Uterus (tissue), 2 donors: ENCODE measurements at regions not wholly inside any gene's neighbourhood (a gene's known extent, or its start where the extent isn't known, plus 50 kb on each side); places are given as distances from the start of the nearest gene placed in this dataset.

Source experiments
- POLR2A ChIP-seq, 2 donors: fragments of 450-650 bp; IDR thresholded peaks; one replicate each; pipeline ENCODE4 v1.6.1; 2016; ENCODE audit warnings: antibody characterized with exemption in 2 of 2, mild to moderate bottlenecking in 1 of 2, moderate library complexity in 1 of 2
- TF ChIP-seq, protein P1 (sequence below), 4 experiments: fragments of 200-600 bp in 2 of 4; fragments of 450-650 bp in 2 of 4; sonication (generic) in 2 of 4; IDR thresholded peaks; one replicate each; pipeline ENCODE4 v1.5.1; 2016 to 2019; ENCODE audit warnings: antibody characterized with exemption in 4 of 4, mild to moderate bottlenecking in 2 of 4, moderate library complexity in 1 of 4

DNA sequence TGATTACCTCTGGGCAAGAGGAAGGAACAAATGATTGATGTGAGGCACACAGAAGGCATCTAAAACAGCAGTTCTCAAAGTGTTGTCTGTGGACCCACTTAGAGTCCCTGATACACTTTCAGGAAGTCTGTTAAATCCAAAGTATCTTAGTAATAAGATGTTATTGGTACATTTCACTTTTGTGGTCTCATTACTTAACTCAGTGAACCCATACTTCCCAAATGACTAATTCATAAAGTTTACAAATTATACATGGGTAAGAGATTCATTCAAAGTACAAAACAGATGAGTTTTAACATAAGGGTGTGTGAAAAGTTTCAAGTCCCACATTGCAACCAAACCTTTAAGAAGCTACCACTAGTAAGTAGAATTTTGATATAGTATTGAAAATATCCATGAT is 440.5 kb downstream of the NUP35 start:
- TF ChIP-seq POLR2A (IDR thresholded peaks at IDR 0.05) = no peak
- TF ChIP-seq, protein P1, sequence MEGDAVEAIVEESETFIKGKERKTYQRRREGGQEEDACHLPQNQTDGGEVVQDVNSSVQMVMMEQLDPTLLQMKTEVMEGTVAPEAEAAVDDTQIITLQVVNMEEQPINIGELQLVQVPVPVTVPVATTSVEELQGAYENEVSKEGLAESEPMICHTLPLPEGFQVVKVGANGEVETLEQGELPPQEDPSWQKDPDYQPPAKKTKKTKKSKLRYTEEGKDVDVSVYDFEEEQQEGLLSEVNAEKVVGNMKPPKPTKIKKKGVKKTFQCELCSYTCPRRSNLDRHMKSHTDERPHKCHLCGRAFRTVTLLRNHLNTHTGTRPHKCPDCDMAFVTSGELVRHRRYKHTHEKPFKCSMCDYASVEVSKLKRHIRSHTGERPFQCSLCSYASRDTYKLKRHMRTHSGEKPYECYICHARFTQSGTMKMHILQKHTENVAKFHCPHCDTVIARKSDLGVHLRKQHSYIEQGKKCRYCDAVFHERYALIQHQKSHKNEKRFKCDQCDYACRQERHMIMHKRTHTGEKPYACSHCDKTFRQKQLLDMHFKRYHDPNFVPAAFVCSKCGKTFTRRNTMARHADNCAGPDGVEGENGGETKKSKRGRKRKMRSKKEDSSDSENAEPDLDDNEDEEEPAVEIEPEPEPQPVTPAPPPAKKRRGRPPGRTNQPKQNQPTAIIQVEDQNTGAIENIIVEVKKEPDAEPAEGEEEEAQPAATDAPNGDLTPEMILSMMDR (IDR thresholded peaks at IDR 0.05) = no peak
